Epithelial cell of proximal tubule (primary cell): ENCODE measurements at regions not wholly inside any gene's neighbourhood (a gene's known extent, or its start where the extent isn't known, plus 50 kb on each side); places are given as distances from the start of the nearest gene placed in this dataset.
"Not testable (repeated sequence)": the region's sequence is repeated elsewhere in the genome, so short reads cannot be mapped to it uniquely, and the experiment has no call there.

Source experiments
- DNase-seq: peaks from one replicate; pipeline ENCODE4 v3.0.0-alpha.2; 2011; ENCODE audit warnings: low read depth
- H3K4me3 ChIP-seq: 2 replicates; pipeline ENCODE4 v1.5.1; 2011; ENCODE audit warnings: low read depth, mild to moderate bottlenecking, low read length
- CTCF ChIP-seq: conservative IDR thresholded peaks from 2 replicates; pipeline ENCODE4 v1.5.1; 2012; ENCODE audit warnings: low read depth, mild to moderate bottlenecking, low read length

GRCh38 chr16:73951481-73951880 lies 345.1 kb upstream of the PSMD7 start:
- TF ChIP-seq CTCF = no peak
- no peak overlapping the region for H3K4me3 ChIP-seq
- DNase-seq = no peak

GRCh38 chr16:73949574-73950320 lies 346.9 kb upstream of the PSMD7 start:
- DNase-seq = peak; percentile 45
- H3K4me3 ChIP-seq = no peak overlapping the region
- no peak for TF ChIP-seq CTCF

GRCh38 chr16:73945631-73946030 lies 351.0 kb upstream of the PSMD7 start:
- DNase-seq = no peak
- TF ChIP-seq CTCF = no peak
- no peak overlapping the region for H3K4me3 ChIP-seq

- H3K4me3 ChIP-seq, DNase-seq: not testable (repeated sequence)
Observed at GRCh38 chr16:73943184-73943583, 353.4 kb upstream of the PSMD7 start.

- not testable (repeated sequence) for H3K4me3 ChIP-seq, DNase-seq
Observed at GRCh38 chr16:73940786-73941185, 355.8 kb upstream of the PSMD7 start.

GRCh38 chr16:73923951-73924350 lies 372.7 kb upstream of the PSMD7 start:
- TF ChIP-seq CTCF = no peak

GRCh38 chr16:73921295-73921694 lies 375.3 kb upstream of the PSMD7 start:
- H3K4me3 ChIP-seq = no peak overlapping the region
- no peak for DNase-seq
- TF ChIP-seq CTCF = no peak

More at GRCh38 chr16:73923951-73924350, 372.7 kb upstream of the PSMD7 start:
- H3K4me3 ChIP-seq = no peak overlapping the region
- DNase-seq = no peak

- no peak for TF ChIP-seq CTCF
Observed at GRCh38 chr16:73916829-73917594, 379.6 kb upstream of the PSMD7 start.

More at GRCh38 chr16:73916829-73917594, 379.6 kb upstream of the PSMD7 start:
- no peak overlapping the region for H3K4me3 ChIP-seq
- no peak for DNase-seq
